Immature natural killer cell (primary cell): ENCODE measurements at regions not wholly inside any gene's neighbourhood (a gene's known extent, or its start where the extent isn't known, plus 50 kb on each side); places are given as distances from the start of the nearest gene placed in this dataset.

ENCODE experiments used
- DNase-seq, 3 donors: peaks; one replicate each; pipeline ENCODE4 v3.0.0; 2022; ENCODE audit warnings: mixed read lengths in 1 of 3
- H3K27ac Mint-ChIP-seq, 6 donors: one replicate each; pipeline ENCODE4 v1.8.0; 2020; ENCODE audit warnings: mixed read lengths in 6 of 6, mild to moderate bottlenecking in 5 of 6, inconsistent platforms in 4 of 6, moderate library complexity in 3 of 6
- H3K27me3 Mint-ChIP-seq, 3 donors: one replicate each; pipeline ENCODE4 v1.8.0; 2020 to 2021; ENCODE audit warnings: low read depth in 3 of 3, mild to moderate bottlenecking in 3 of 3, mixed read lengths in 3 of 3, moderate library complexity in 3 of 3, inconsistent platforms in 1 of 3
- H3K36me3 Mint-ChIP-seq, 3 donors: one replicate each; pipeline ENCODE4 v1.8.0; 2020; ENCODE audit warnings: mixed read lengths in 3 of 3, inconsistent platforms in 2 of 3, mild to moderate bottlenecking in 2 of 3
- H3K4me1 Mint-ChIP-seq, 2 donors: one replicate each; pipeline ENCODE4 v1.8.0; 2020; ENCODE audit warnings: inconsistent platforms in 2 of 2, mild to moderate bottlenecking in 2 of 2, mixed read lengths in 2 of 2, moderate library complexity in 1 of 2
- H3K4me3 Mint-ChIP-seq, 5 donors: one replicate each; pipeline ENCODE4 v1.8.0; 2020; ENCODE audit warnings: mild to moderate bottlenecking in 5 of 5, mixed read lengths in 5 of 5, inconsistent platforms in 3 of 5, moderate library complexity in 3 of 5
- H3K9me3 Mint-ChIP-seq, 6 donors: one replicate each; pipeline ENCODE4 v1.8.0; 2020; ENCODE audit warnings: mild to moderate bottlenecking in 6 of 6, mixed read lengths in 6 of 6, inconsistent platforms in 4 of 6, moderate library complexity in 3 of 6

GRCh38 chr10:131406676-131407392, 95.3 kb upstream of the TCERG1L start:
- Mint-ChIP-seq H3K27me3 (peaks cover 0 to 3% (median 2%) of the 10 kb centered on the region in 3 donors), H3K27ac (no peak overlapping the region), H3K4me3 (no peak overlapping the region), H3K4me1 (no peaks in the 10 kb centered on the region), H3K9me3 (no peaks in the 10 kb centered on the region), H3K36me3 (no peaks in the 10 kb centered on the region)
- no peak for DNase-seq

DNA sequence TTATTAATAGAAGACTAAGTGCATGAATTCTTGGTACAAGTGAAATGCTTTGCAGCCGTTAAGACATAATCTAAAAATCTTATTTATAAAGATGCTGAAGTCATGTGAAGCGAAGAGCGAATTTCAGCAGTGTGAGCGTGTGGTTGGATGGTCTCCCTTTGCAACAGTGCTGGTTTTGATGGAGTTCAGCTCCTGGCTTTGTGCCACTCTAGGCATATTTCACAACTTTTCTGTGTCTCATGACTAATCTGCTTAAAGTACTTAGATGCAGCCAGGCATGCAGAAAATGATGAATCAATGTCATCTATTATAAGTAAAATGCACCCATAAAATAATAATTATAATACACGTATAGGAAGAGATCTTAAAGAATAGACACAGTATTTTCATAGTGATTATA, 107.2 kb upstream of the TCERG1L start:
- no peak for DNase-seq
- no peak overlapping the region for H3K4me3 Mint-ChIP-seq
- no peaks in the 10 kb centered on the region for H3K9me3 Mint-ChIP-seq
- no peaks in the 10 kb centered on the region for H3K36me3 Mint-ChIP-seq
- peaks cover 0 to 4% (median 2%) of the 10 kb centered on the region in 3 donors for H3K27me3 Mint-ChIP-seq
- H3K4me1 Mint-ChIP-seq = no peaks in the 10 kb centered on the region
- no peak overlapping the region for H3K27ac Mint-ChIP-seq

GRCh38 chr10:131419797-131420196, 108.3 kb upstream of the TCERG1L start:
- DNase-seq = no peak

GRCh38 chr10:131420867-131421266, 109.3 kb upstream of the TCERG1L start:
- H3K36me3 Mint-ChIP-seq = no peaks in the 10 kb centered on the region
- peaks cover 0 to 5% (median 0%) of the 10 kb centered on the region in 3 donors for H3K27me3 Mint-ChIP-seq
- no peak overlapping the region for H3K4me3 Mint-ChIP-seq
- no peaks in the 10 kb centered on the region for H3K4me1 Mint-ChIP-seq
- peaks cover 0 to 2% (median 0%) of the 10 kb centered on the region in 6 donors for H3K9me3 Mint-ChIP-seq
- no peak for DNase-seq
- no peak overlapping the region for H3K27ac Mint-ChIP-seq

More at GRCh38 chr10:131419797-131420196, 108.3 kb upstream of the TCERG1L start:
- Mint-ChIP-seq H3K27ac (no peak overlapping the region), H3K4me3 (no peak overlapping the region), H3K9me3 (no peaks in the 10 kb centered on the region), H3K27me3 (peaks cover 0 to 4% (median 2%) of the 10 kb centered on the region in 3 donors), H3K36me3 (no peaks in the 10 kb centered on the region), H3K4me1 (no peaks in the 10 kb centered on the region)

GRCh38 chr10:131421381-131421780, 109.9 kb upstream of the TCERG1L start:
- Mint-ChIP-seq H3K36me3 (no peaks in the 10 kb centered on the region), H3K27ac (no peak overlapping the region), H3K9me3 (peaks cover 0 to 2% (median 0%) of the 10 kb centered on the region in 6 donors), H3K4me3 (no peak overlapping the region), H3K27me3 (peaks cover 0 to 5% (median 0%) of the 10 kb centered on the region in 3 donors), H3K4me1 (no peaks in the 10 kb centered on the region)
- DNase-seq = no peak

- Mint-ChIP-seq H3K9me3 (peaks cover 0 to 2% (median 0%) of the 10 kb centered on the region in 6 donors), H3K4me1 (no peaks in the 10 kb centered on the region), H3K36me3 (no peaks in the 10 kb centered on the region), H3K27ac (no peak overlapping the region), H3K27me3 (peaks cover 0 to 5% (median 0%) of the 10 kb centered on the region in 3 donors), H3K4me3 (no peak overlapping the region)
- no peak for DNase-seq
Observed at GRCh38 chr10:131422731-131423130, 111.2 kb upstream of the TCERG1L start.

DNA sequence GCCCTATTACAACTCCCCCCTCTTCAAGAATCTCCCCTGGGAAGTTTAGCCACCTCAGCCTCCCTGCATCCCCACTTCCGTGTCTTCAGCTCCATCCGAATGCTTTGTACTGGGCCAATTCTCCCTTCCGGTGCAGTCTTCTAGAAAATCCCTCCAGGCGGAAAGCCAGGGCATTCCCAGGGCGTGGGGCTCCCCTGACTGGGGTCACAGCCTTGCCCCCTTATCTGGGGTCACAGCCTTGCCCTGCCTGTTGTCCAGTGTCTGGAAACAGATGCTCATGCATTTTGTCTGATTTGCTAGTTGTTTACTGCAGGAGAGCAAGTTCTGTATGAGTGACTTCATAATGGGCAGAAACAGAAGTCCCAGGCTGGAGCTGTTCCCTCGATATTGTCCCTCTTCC, 112.5 kb upstream of the TCERG1L start:
- Mint-ChIP-seq H3K9me3 (peaks cover 0 to 2% (median 0%) of the 10 kb centered on the region in 6 donors), H3K4me3 (no peak overlapping the region), H3K36me3 (no peaks in the 10 kb centered on the region), H3K4me1 (no peaks in the 10 kb centered on the region), H3K27ac (no peak overlapping the region), H3K27me3 (peaks cover 0 to 5% (median 0%) of the 10 kb centered on the region in 3 donors)
- no peak for DNase-seq

DNA sequence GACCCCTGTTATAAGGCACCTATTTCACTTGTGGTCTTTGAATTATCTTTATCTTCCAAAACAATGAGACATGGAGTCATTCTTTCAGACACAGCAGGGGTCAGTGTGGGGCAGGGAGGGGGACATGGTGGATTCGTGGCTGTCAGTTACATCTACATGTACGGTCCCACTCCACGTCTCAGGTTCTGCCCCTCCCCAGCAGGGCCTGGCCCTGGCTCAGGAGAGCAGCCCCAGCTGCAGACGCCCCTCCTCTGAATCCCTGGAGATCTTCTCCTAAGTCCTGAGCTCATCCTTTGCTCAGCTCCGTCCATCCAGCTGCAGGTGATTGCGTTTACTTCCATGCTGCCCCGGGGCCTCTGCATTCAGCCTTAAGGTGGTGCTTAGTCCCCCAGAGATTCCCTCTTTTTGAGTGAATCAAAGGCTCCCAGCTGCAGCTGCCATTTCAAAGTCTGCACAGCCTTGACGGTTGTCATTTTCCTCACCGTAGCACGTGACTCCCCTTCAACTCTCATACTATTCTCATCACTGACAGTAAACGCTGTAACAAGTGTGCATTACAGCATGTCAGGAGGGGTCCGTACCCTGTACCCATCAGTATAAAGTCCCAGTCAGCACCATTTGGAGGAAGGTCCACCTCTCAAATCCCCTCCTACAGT, 113.4 kb upstream of the TCERG1L start:
- H3K4me1 Mint-ChIP-seq = no peaks in the 10 kb centered on the region
- no peaks in the 10 kb centered on the region for H3K36me3 Mint-ChIP-seq
- no peak overlapping the region for H3K27ac Mint-ChIP-seq
- H3K27me3 Mint-ChIP-seq = peaks cover 0 to 2% (median 0%) of the 10 kb centered on the region in 3 donors
- no peak for DNase-seq
- no peak overlapping the region for H3K4me3 Mint-ChIP-seq
- peaks cover 0 to 2% (median 0%) of the 10 kb centered on the region in 6 donors for H3K9me3 Mint-ChIP-seq

- Mint-ChIP-seq H3K4me3 (no peak overlapping the region), H3K27me3 (peaks cover 0 to 3% (median 0%) of the 10 kb centered on the region in 3 donors), H3K36me3 (no peaks in the 10 kb centered on the region), H3K4me1 (no peaks in the 10 kb centered on the region), H3K9me3 (peaks cover 0 to 2% (median 0%) of the 10 kb centered on the region in 6 donors), H3K27ac (no peak overlapping the region)
- DNase-seq = no peak
Observed at GRCh38 chr10:131425752-131426533, 114.4 kb upstream of the TCERG1L start.

DNA sequence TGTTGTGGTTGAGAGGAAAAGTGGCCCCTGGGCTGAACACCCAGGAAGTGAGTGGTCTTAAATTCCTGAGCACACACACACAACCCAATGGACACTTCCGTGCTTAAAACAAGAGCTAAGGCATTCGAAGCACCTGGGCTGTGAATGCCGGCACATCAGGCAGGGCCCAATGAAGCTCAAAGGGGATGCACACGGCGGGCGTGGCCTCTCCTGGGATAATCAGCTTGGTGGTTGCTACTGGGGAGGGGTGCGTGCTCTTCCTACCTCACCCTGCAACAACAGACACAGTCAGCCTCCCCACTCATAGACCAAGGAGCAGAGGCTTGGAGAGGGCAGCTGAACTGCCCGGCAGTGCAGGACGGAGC, 115.0 kb upstream of the TCERG1L start:
- Mint-ChIP-seq H3K4me1 (no peaks in the 10 kb centered on the region), H3K4me3 (no peak overlapping the region), H3K27me3 (peaks cover 0 to 3% (median 0%) of the 10 kb centered on the region in 3 donors), H3K36me3 (no peaks in the 10 kb centered on the region), H3K9me3 (peaks cover 0 to 2% (median 0%) of the 10 kb centered on the region in 6 donors), H3K27ac (no peak overlapping the region)
- no peak for DNase-seq

- Mint-ChIP-seq H3K4me3 (no peak overlapping the region), H3K27ac (no peak overlapping the region), H3K9me3 (peaks cover 0 to 2% (median 0%) of the 10 kb centered on the region in 6 donors), H3K27me3 (peaks cover 4 to 8% (median 4%) of the 10 kb centered on the region in 3 donors), H3K4me1 (no peaks in the 10 kb centered on the region), H3K36me3 (no peaks in the 10 kb centered on the region)
- DNase-seq = no peak
Observed at GRCh38 chr10:131427281-131427680, 115.8 kb upstream of the TCERG1L start.

GRCh38 chr10:131427901-131428300, 116.4 kb upstream of the TCERG1L start:
- no peak overlapping the region for H3K27ac Mint-ChIP-seq
- no peaks in the 10 kb centered on the region for H3K36me3 Mint-ChIP-seq
- H3K27me3 Mint-ChIP-seq = peaks cover 4 to 8% (median 4%) of the 10 kb centered on the region in 3 donors
- no peak for DNase-seq
- H3K9me3 Mint-ChIP-seq = peaks cover 0 to 2% (median 0%) of the 10 kb centered on the region in 6 donors
- H3K4me1 Mint-ChIP-seq = no peaks in the 10 kb centered on the region
- H3K4me3 Mint-ChIP-seq = no peak overlapping the region

GRCh38 chr10:131429141-131429540, 117.6 kb upstream of the TCERG1L start:
- H3K9me3 Mint-ChIP-seq = peaks cover 0 to 2% (median 0%) of the 10 kb centered on the region in 6 donors
- H3K27me3 Mint-ChIP-seq = peaks cover 4 to 8% (median 7%) of the 10 kb centered on the region in 3 donors
- no peaks in the 10 kb centered on the region for H3K36me3 Mint-ChIP-seq
- no peak overlapping the region for H3K27ac Mint-ChIP-seq
- DNase-seq = no peak
- no peak overlapping the region for H3K4me3 Mint-ChIP-seq
- no peaks in the 10 kb centered on the region for H3K4me1 Mint-ChIP-seq

- Mint-ChIP-seq H3K27me3 (peaks cover 4 to 8% (median 7%) of the 10 kb centered on the region in 3 donors), H3K9me3 (peaks cover 0 to 2% (median 0%) of the 10 kb centered on the region in 6 donors)
Observed at GRCh38 chr10:131429942-131430341, 118.4 kb upstream of the TCERG1L start.

More at GRCh38 chr10:131429942-131430341, 118.4 kb upstream of the TCERG1L start:
- Mint-ChIP-seq H3K36me3 (no peaks in the 10 kb centered on the region), H3K27ac (no peak overlapping the region), H3K4me3 (no peak overlapping the region), H3K4me1 (no peaks in the 10 kb centered on the region)
- DNase-seq = no peak
